T-helper 9 cell (primary cell): ENCODE measurements at regions not wholly inside any gene's neighbourhood (a gene's known extent, or its start where the extent isn't known, plus 50 kb on each side); places are given as distances from the start of the nearest gene placed in this dataset.

ENCODE experiments used
- DNase-seq: peaks from one replicate; pipeline ENCODE4 v3.0.0-alpha.2; 2020

DNA sequence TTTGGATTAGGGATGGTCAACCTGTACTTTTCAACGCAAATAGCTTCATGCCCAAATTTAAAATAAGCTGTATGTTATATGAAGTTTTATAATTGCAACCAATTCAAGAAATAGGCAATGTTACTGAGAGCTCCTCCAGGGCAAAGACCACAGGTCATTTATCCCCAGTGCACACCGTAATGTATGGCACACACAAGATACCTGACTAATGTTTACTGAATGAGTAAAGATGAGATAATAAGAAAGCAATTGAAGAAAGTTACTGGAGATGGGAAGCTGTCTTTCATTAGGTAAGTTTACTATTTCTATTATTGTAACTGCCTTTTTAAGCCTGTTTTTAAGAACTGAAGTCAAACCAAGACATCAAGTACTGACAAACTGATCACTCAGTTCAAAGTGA lies 184.5 kb upstream of the VRK2 start:
- DNase-seq: no peak

DNA sequence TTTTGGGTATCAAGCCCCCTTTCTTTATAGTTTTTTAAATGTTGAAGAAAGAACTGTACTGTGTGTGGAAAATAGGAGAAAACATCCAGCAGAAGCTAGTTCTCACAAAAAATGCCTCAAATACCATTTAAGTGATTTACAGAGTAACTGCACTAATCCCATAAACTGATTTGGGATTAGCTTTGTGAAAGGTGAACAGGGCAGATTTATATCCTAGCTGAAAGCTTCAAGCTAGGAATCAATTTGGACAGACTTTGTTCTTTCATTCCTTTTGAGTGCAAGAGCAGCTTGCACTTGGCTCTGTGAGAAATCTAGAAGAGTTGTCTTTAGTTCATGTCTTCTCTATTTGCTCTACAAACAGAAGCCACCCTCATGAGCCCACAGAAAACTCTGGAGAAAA lies 183.9 kb upstream of the VRK2 start:
- no peak for DNase-seq

DNA sequence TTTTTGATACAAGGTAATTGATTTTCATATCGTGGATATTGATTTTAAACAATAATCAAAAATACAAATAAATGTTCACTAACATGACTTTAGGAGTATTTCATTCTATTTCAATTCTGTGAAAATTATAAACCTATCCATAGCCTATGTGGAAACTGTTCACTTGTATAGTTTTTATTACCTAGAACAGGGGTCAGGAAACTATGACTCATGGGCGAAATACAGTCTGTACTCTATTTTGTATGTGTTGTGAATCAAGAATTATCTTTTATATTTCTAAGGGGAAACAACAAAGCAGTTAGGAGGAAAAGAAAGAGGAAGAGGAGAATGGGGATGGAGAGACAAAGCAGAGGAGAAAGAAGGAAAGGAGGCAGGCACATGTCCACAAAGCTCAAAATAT lies 181.7 kb upstream of the VRK2 start:
- no peak for DNase-seq

- DNase-seq: no peak
These were observed 178.9 kb upstream of the VRK2 start for GRCh38 chr2:57867730-57868129.

DNA sequence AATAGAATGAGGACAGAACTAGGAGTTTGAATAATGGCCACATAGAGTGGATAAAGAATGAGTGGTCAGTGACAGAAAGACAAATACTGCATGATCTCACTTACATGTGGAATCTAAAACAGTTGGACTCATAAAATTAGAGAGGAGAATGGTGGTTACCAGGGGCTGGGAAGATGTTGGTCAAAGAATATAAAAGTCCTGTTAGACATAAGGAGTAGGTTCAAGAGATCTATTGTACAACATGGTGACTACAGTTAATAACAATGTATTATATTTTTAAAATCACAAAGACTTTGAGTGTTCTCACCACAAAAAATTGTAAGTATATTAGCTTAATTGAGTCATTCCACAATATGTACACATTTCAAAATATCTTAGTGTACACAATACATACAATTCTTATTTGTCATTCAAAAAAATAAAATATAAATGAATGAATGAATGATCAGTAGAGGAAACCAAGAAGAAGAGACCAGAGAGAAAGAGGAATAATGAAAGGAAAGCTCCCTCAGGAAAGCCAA lies 177.9 kb upstream of the VRK2 start:
- DNase-seq: no peak

GRCh38 chr2:57869758-57870344 lies 176.8 kb upstream of the VRK2 start:
- DNase-seq: no peak

DNA sequence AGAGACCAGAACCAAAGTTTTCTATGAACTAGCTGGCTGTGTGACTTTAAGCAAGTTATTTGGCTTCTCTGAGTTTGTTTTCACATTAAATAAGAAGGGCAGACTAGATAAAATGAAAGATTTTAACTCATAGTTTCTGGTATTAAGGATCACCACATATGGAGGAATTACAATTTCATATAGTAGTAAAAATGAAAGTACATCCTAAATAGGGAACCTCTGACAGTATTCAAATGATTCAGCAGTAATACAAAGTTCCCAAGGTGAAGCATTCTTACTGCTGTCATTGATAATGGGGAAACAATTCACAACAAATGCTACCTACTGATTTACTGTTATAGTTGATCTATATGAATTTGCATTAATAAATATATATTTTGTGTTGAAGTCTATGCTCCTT lies 170.3 kb upstream of the VRK2 start:
- DNase-seq: no peak

GRCh38 chr2:57877811-57878170 lies 168.8 kb upstream of the VRK2 start:
- no peak for DNase-seq

- no peak for DNase-seq
These were observed 168.3 kb upstream of the VRK2 start for GRCh38 chr2:57878171-57878865.

DNA sequence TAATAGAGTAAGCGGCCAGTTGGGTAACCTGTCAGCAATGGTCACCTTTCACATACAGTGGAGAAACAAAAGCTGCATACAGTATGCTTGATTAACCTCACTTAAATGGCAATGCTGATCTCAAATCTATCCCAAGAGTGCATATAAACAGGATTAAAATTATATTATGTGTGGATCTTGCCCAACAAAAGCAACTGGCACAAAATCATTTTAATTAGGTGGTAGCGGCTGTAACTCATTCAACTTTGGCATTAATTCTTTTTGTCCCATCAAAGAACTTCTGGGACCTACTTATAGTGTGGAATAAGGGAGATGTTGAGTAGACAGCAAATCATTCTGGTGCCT lies 167.8 kb upstream of the VRK2 start:
- DNase-seq: no peak

DNA sequence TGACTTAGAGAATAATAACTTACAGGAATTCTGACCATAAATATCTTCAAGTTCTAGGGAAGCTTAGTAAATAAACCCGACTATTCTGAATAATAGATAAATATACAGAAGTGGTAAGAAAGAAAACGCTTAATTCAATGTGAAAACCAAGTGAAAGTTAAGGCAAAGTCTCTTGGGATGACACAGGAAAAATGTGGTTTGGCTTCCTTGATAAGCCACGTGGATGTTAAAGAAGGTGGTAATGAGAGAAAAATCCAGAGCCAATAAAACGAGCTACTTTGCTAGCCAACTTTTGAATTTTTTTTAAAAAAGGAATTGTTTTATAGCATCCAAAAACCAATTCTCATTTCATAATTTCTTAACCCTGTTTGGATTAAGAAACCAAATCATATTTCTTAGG lies 166.2 kb upstream of the VRK2 start:
- DNase-seq: no peak

DNA sequence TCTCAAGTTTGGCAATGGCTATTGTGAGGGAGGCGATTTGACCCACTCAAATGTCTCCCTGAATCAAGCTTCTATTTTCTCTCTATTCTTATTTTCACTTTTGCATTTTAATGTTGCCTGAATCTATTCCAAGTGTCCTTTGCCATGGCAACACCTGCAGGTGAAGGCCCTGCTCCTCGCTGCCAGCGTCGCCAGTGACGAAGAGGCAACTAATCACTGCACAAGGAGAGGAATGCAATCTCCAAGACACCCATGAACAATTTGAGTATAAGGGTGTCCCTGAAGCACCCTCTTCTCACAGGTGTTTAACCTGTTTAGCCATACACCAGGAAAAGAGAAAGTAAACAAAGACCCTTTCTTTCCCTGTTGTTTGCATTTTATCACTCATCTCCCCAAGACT lies 165.6 kb upstream of the VRK2 start:
- DNase-seq: no peak

GRCh38 chr2:57881998-57882888 lies 164.4 kb upstream of the VRK2 start:
- DNase-seq: no peak

DNA sequence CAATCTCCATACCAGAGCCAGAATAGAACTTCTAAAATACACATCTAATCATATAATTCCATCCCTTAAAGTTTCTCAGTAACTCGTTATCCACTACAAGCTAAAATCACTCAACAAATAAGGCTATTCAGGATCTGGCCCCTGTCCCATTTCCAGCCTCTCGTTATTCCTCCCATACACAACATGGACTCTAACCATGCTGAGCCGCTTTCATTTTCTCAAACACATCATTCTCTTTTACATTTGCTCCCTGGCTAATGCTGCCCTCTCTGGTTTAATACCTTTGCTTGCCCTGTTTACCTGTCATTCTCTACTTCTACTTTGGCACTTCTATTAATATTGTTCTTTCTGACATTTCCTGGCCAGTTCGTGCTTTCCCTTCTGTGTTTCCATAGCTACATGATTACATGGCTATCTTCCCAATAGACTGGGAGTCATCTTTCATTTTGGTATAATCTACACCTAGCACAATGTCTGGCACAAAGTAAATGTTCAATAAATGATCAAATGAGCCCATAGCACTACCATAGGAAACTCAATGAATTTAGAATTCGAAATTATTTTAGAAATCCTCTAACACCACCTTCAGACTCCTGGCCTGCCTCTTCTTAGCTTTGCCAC lies 163.6 kb upstream of the VRK2 start:
- no peak for DNase-seq

- no peak for DNase-seq
These were observed 162.3 kb upstream of the VRK2 start for GRCh38 chr2:57884281-57884680.

GRCh38 chr2:57885742-57886141 lies 160.9 kb upstream of the VRK2 start:
- no peak for DNase-seq

GRCh38 chr2:57886161-57886786 lies 160.3 kb upstream of the VRK2 start:
- no peak for DNase-seq

- no peak for DNase-seq
These were observed 158.1 kb upstream of the VRK2 start for GRCh38 chr2:57888463-57888862.

DNA sequence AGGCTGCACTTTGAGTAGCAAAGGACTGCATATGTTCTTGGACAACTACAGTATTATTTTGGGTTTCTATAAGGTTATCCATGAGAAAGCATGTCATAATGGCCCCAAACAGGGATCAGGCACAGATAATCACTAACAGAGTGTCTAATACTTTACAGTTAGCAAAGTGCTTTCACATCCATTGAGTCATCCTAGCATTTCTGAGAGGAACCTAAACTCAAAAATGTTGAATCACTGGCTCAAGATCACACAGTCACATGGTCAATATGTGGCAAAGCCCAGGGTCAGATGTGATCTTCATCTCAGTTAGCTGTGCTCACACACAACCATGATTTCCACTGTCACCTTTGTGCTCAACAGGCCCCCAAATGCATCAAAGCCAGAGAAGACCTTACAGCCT lies 156.1 kb upstream of the VRK2 start:
- DNase-seq: no peak

GRCh38 chr2:57891086-57891712 lies 155.4 kb upstream of the VRK2 start:
- no peak for DNase-seq

DNA sequence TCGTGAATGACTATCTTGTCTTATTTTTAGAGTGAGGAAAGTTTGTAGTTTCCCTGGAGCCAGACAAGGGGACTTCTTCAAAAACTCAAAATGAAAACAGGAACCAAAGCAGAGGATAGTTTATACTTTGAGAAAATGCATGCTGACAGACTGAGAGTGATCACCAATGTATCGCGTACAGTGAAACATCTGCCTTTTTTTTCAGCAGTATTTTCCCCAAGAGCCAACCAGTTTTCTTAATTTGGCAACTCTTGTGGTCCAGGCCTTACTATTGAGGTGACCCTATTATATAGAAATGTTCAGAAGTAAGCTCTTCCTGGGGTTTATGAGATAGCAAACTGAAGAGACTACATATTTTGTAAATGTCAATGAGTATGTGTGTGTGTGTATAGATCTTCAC lies 153.7 kb upstream of the VRK2 start:
- no peak for DNase-seq

DNA sequence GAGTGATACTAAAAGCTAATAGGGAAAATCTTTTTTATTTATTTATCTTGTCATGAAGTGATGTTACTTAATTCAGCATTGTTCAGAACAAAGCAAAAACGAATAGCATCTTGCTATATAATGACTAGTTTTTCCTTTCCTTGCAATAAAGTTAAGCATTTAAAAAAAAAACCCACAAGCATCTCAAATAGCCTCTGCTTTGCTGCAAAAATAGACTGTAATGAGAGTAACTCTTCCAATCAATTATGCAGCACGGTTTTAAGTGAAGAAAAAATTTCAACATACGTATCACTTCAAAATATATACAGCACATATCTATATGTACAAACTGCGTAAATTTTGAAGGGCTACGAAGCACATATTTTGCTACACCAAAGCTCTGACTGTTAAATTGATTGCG lies 153.3 kb upstream of the VRK2 start:
- no peak for DNase-seq

DNA sequence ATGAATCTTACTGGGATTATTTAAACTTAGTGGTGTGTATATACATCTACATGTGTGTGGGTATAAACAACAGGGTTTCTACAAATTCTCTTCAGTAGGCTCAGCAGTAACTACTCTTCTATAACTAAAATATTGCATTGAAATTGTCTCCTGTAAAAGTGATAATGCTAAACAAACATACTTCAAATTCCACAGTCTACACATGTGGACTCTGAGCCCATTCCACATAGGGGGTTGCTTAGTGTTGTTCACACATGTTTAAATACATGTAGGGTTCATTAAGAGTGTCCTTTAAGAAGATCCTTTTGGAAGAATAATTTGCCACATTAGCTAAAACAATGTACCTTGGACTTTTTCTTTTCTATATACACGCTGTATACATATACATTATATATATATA lies 152.8 kb upstream of the VRK2 start:
- no peak for DNase-seq
